GM18505 (cell line): ENCODE measurements at regions not wholly inside any gene's neighbourhood (a gene's known extent, or its start where the extent isn't known, plus 50 kb on each side); places are given as distances from the start of the nearest gene placed in this dataset.
A peak's percentile ranks its signal among the peaks of the same experiment; 100 is the strongest.

ENCODE experiments used
- ATAC-seq: cut with Tn5 transposase; IDR thresholded peaks from one replicate; pipeline ENCODE4 v1.9.1; 2021; ENCODE audit not compliant: unreplicated experiment
- POLR2A ChIP-seq: IDR thresholded peaks from 4 replicates; pipeline ENCODE4 v1.6.1; 2011; ENCODE audit warnings: borderline replicate concordance; ENCODE audit not compliant: insufficient read depth, insufficient read length; ENCODE audit errors: extremely low read depth

DNA sequence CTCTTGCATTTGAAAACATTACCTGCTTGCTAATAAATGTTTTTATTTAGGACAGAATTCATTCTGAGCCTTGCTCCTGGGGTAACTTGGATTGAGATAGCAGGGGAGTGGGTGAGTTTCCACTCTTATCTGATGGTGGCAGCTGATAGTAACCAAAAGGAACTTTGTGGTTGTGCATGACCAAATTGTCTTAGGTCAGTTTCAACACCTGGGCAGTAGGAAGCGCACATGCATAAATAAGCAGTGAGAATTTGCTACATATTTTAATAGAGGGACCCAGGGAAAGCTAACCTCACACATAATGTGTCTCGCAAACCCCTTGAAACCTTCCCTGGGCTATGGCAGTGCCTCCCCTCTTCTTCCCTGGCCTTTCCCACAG lies 65.4 kb upstream of the XCR1 start:
- TF ChIP-seq POLR2A: peak; percentile 2
- ATAC-seq: no peak

GRCh38 chr3:46091741-46092701 lies 64.7 kb upstream of the XCR1 start:
- TF ChIP-seq POLR2A: peak; percentile 12
- no peak for ATAC-seq

GRCh38 chr3:46091046-46091445 lies 63.8 kb upstream of the XCR1 start:
- no peak for TF ChIP-seq POLR2A
- no peak for ATAC-seq

- no peak for ATAC-seq
- no peak for TF ChIP-seq POLR2A
These were observed 62.9 kb upstream of the XCR1 start for GRCh38 chr3:46090161-46090591.

GRCh38 chr3:46089237-46090011 lies 62.1 kb upstream of the XCR1 start:
- TF ChIP-seq POLR2A: no peak
- peak; percentile 57 for ATAC-seq

- no peak for TF ChIP-seq POLR2A
- ATAC-seq: no peak
These were observed 60.6 kb upstream of the XCR1 start for GRCh38 chr3:46087871-46088270.

DNA sequence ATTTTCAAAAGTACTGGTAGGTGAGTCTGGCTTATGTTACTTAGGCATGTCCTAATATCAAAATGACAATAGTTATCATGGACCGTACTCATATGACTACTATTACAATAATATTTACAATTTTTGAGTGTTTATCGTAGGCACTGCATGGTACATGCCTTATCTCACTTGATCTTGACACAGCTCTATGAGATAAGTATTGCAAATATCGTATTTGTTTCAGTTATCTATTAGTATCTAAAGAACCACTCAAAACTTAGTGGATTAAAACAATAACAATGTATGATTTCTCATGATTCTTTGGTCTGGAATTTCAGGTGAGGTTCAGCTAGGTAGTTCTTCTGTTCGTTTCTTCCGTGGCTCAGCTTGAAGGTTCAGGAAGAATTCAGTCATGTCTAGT lies 59.7 kb upstream of the XCR1 start:
- ATAC-seq: no peak
- no peak for TF ChIP-seq POLR2A

- no peak for ATAC-seq
- TF ChIP-seq POLR2A: no peak
These were observed 58.8 kb upstream of the XCR1 start for GRCh38 chr3:46086083-46086437.

DNA sequence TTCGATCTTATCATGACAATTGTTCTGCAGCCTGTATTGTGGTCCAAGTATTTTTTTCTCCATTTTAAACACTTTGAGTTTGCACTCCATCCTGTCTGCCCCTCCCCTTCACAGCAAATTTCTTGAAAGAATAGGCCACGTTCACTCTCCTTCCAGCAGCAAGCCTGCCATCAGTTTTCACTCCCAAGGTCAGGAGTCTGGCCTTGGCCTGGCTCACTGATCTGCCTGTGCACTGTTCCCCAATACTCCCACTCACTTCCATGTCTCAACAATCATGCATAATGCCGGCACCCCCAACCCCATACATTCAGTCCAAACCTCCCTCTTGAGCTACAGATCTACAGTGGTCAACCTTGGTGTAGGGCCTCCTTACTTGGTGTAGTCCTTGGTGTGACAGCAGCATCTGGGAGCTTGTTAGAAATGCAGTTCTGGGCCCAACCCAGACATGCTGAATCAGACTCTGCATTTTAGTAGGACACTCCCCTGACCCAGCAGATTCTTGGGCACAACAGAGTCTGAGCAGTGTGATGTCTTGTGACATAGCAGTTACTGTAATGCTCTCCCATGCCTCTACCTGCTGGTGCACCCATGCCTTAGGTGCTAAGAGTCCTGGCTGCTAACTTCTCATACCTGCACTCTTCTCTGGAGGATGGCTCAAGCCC lies 58.3 kb upstream of the XCR1 start:
- TF ChIP-seq POLR2A: no peak
- ATAC-seq: no peak

DNA sequence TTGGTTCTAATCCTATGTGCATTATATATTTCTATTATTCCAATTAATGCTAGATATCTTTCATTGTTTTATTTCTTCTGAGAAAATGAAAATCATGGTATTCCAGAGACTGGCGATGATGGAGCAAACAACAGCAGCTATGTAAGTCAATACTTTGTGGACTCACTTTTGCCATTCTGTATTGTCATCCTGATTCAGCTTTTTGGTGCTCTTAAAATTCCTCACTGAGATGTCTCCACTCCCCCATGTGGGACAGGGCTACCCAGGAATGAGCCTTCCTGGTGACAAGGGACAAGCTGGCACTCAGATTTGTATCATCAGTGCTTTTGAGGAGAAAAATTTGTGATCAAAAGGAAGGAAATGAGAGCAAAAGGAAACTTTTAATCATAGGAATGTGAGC lies 56.7 kb upstream of the XCR1 start:
- no peak for ATAC-seq
- no peak for TF ChIP-seq POLR2A

DNA sequence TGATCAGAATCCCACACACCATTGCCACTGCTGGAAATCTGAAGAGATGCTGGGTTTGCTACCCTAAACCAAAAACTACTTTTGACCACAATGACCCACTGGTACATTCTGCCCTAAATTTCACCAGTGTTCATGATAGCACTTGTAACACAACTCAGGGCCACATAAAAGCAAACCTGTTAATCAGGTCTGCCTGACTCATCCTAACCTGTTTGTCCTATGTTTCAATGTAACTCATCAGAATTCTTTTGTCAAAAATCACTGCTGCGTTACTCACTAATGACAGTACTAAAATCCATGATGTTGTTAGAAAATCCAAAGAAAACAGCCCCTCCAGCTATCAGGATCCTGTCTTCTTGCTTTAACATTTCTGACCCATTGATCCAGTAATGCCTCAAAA lies 55.6 kb upstream of the XCR1 start:
- no peak for ATAC-seq
- TF ChIP-seq POLR2A: no peak

DNA sequence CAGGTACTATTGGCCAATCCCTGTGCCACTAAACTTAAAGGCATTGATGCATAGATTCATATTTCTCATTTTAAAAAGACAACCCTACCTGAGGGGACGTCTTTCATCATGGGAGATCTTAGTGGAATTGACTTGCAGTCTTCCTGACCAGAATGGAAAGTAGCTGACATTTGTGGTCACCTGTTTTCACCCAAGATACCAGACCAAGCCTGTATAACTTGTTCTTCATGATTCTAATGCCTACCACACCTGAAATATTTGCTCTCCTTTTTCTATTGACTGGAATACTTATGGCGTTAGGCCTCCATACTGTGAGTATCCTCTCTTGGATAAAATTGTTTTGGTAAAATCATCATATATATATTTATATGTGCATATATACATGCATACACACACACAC lies 54.7 kb upstream of the XCR1 start:
- ATAC-seq: no peak
- TF ChIP-seq POLR2A: no peak

DNA sequence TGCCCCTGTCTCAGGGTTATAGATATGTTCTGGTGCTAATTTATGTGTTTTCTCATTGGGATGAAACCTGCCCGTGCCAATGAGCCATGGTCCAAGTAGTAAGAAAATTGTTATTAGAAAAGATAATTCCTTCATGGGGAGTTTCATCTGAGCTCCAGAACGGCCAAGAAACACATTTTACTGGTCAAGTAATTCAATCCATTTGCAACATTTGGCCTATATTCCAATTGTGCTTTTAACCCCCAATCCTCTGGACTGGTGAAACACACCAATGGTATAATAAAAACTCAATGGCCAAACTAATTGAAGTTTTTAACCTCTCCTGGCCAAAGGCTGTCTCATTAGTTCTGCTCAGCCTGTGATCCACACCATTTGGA lies 53.7 kb upstream of the XCR1 start:
- no peak for TF ChIP-seq POLR2A
- ATAC-seq: no peak
